T-helper 1 cell (primary cell): ENCODE measurements at regions not wholly inside any gene's neighbourhood (a gene's known extent, or its start where the extent isn't known, plus 50 kb on each side); places are given as distances from the start of the nearest gene placed in this dataset.
"Not testable (repeated sequence)": the region's sequence is repeated elsewhere in the genome, so short reads cannot be mapped to it uniquely, and the experiment has no call there.

Experiments
- DNase-seq, 5 donors: peaks; one replicate each; pipeline ENCODE4 v3.0.0-alpha.2; 2012 to 2020

- DNase-seq, result no peak
These were observed 636.8 kb upstream of the GRM3 start for GRCh38 chr7:86006909-86007308.

GRCh38 chr7:86002858-86003257 is 640.9 kb upstream of the GRM3 start:
- no peak for DNase-seq

- no peak for DNase-seq
These were observed 646.2 kb upstream of the GRM3 start for GRCh38 chr7:85997515-85997914.

- no peak for DNase-seq
These were observed 648.6 kb upstream of the GRM3 start for GRCh38 chr7:85995101-85995500.

- no peak for DNase-seq
These were observed 663.0 kb upstream of the GRM3 start for GRCh38 chr7:85980740-85981139.

GRCh38 chr7:85974176-85974575 is 669.5 kb upstream of the GRM3 start:
- no peak for DNase-seq

- DNase-seq, result no peak
These were observed 671.1 kb upstream of the GRM3 start for GRCh38 chr7:85972504-85973141.

- no peak for DNase-seq
These were observed 688.7 kb upstream of the GRM3 start for GRCh38 chr7:85954961-85955360.

- no peak for DNase-seq
These were observed 692.8 kb upstream of the GRM3 start for GRCh38 chr7:85950871-85951270.

- DNase-seq, result no peak
These were observed 693.3 kb upstream of the GRM3 start for GRCh38 chr7:85950418-85950817.

GRCh38 chr7:85947767-85948166 is 695.9 kb upstream of the GRM3 start:
- DNase-seq, result no peak

GRCh38 chr7:85940798-85941197 is 702.9 kb upstream of the GRM3 start:
- no peak for DNase-seq

- no peak for DNase-seq
These were observed 711.8 kb upstream of the GRM3 start for GRCh38 chr7:85931919-85932318.

GRCh38 chr7:85928500-85928899 is 715.2 kb upstream of the GRM3 start:
- no peak for DNase-seq

GRCh38 chr7:85927226-85927625 is 716.5 kb upstream of the GRM3 start:
- no peak for DNase-seq

GRCh38 chr7:85924062-85924461 is 719.6 kb upstream of the GRM3 start:
- no peak for DNase-seq

- no peak for DNase-seq
These were observed 727.7 kb upstream of the GRM3 start for GRCh38 chr7:85916016-85916415.

- no peak for DNase-seq
These were observed 727.6 kb upstream of the SEMA3D start for GRCh38 chr7:85914437-85914836.

- no peak for DNase-seq
These were observed 721.2 kb upstream of the SEMA3D start for GRCh38 chr7:85908051-85908450.

- DNase-seq, result no peak
These were observed 711.1 kb upstream of the SEMA3D start for GRCh38 chr7:85897967-85898366.

GRCh38 chr7:85896531-85896930 is 709.7 kb upstream of the SEMA3D start:
- DNase-seq, result no peak

- DNase-seq, result no peak
These were observed 709.0 kb upstream of the SEMA3D start for GRCh38 chr7:85895835-85896234.

GRCh38 chr7:85891900-85892299 is 705.0 kb upstream of the SEMA3D start:
- not testable (repeated sequence) for DNase-seq

GRCh38 chr7:85890244-85890811 is 703.5 kb upstream of the SEMA3D start:
- no peak for DNase-seq

- DNase-seq, result no peak
These were observed 700.3 kb upstream of the SEMA3D start for GRCh38 chr7:85887133-85887532.
